Activated CD8-positive, alpha-beta memory T cell treated with anti-CD3 and anti-CD28 coated beads for 4 hours (primary cell): ENCODE measurements at regions not wholly inside any gene's neighbourhood (a gene's known extent, or its start where the extent isn't known, plus 50 kb on each side); places are given as distances from the start of the nearest gene placed in this dataset.

Experiments used
- DNase-seq, 2 donors: peaks; one replicate each; pipeline ENCODE4 v3.0.0-alpha.2; 2020; ENCODE audit warnings: low read depth in 2 of 2

GRCh38 chr4:24059839-24060238, 170.0 kb upstream of the PPARGC1A start:
- no peak for DNase-seq

- DNase-seq: no peak
These were observed 168.2 kb upstream of the PPARGC1A start for GRCh38 chr4:24057915-24058559.

GRCh38 chr4:24056289-24056688, 166.4 kb upstream of the PPARGC1A start:
- no peak for DNase-seq

- no peak for DNase-seq
These were observed 165.8 kb upstream of the PPARGC1A start for GRCh38 chr4:24055623-24056022.

- DNase-seq: no peak
These were observed 165.1 kb upstream of the PPARGC1A start for GRCh38 chr4:24054910-24055309.

- DNase-seq: no peak
These were observed 164.1 kb upstream of the PPARGC1A start for GRCh38 chr4:24053934-24054333.

GRCh38 chr4:24044610-24045589, 155.1 kb upstream of the PPARGC1A start:
- DNase-seq: no peak

GRCh38 chr4:24042094-24042493, 152.2 kb upstream of the PPARGC1A start:
- no peak for DNase-seq

- no peak for DNase-seq
These were observed 151.0 kb upstream of the PPARGC1A start for GRCh38 chr4:24040811-24041210.

- no peak for DNase-seq
These were observed 143.8 kb upstream of the PPARGC1A start for GRCh38 chr4:24033626-24034025.

- DNase-seq: no peak
These were observed 142.6 kb upstream of the PPARGC1A start for GRCh38 chr4:24032371-24032989.

- DNase-seq: no peak
These were observed 136.7 kb upstream of the PPARGC1A start for GRCh38 chr4:24026596-24026995.

- DNase-seq: no peak
These were observed 134.8 kb upstream of the PPARGC1A start for GRCh38 chr4:24024605-24025004.

GRCh38 chr4:24024157-24024556, 134.3 kb upstream of the PPARGC1A start:
- DNase-seq: no peak

- DNase-seq: no peak
These were observed 125.9 kb upstream of the PPARGC1A start for GRCh38 chr4:24015782-24016181.

- no peak for DNase-seq
These were observed 124.0 kb upstream of the PPARGC1A start for GRCh38 chr4:24013668-24014422.

GRCh38 chr4:24010994-24011393, 121.1 kb upstream of the PPARGC1A start:
- no peak for DNase-seq

- DNase-seq: no peak
These were observed 120.7 kb upstream of the PPARGC1A start for GRCh38 chr4:24010573-24010972.

GRCh38 chr4:24007860-24008261, 118.0 kb upstream of the PPARGC1A start:
- DNase-seq: no peak

GRCh38 chr4:24006269-24006668, 116.4 kb upstream of the PPARGC1A start:
- DNase-seq: no peak

GRCh38 chr4:24003926-24004325, 114.1 kb upstream of the PPARGC1A start:
- DNase-seq: no peak

GRCh38 chr4:24003496-24003895, 113.6 kb upstream of the PPARGC1A start:
- no peak for DNase-seq
